ENCODE measurements at regions not wholly inside any gene's neighbourhood (a gene's known extent, or its start where the extent isn't known, plus 50 kb on each side); places are given as distances from the start of the nearest gene placed in this dataset.
"Not testable (repeated sequence)": the region's sequence is repeated elsewhere in the genome, so short reads cannot be mapped to it uniquely, and the experiment has no call there.

DNA sequence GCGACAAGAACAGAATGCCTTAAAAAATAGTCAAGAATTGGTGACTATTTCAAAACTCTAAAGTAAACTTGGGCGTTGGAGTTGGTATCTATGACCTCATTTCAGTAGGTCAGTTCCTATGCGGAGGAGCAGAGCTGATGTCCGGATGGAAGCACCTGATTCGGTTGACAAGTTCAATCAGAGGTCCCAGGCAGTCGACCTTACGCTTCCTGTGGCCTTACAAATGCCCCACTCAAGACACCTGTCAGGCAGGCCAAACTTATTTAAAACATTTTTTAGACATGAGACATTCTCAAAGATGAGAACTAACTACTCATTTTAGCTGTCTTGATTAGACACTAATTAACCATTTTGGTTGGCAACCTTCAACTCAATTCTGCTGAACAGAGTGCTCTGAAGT, 137.7 kb upstream of the ADAMTS3 start:
- TF ChIP-seq EZH2phosphoT487 (IDR thresholded peaks at IDR 0.05; ENCODE audit: borderline replicate concordance, low read length) = no peak
- TF ChIP-seq, protein P1, sequence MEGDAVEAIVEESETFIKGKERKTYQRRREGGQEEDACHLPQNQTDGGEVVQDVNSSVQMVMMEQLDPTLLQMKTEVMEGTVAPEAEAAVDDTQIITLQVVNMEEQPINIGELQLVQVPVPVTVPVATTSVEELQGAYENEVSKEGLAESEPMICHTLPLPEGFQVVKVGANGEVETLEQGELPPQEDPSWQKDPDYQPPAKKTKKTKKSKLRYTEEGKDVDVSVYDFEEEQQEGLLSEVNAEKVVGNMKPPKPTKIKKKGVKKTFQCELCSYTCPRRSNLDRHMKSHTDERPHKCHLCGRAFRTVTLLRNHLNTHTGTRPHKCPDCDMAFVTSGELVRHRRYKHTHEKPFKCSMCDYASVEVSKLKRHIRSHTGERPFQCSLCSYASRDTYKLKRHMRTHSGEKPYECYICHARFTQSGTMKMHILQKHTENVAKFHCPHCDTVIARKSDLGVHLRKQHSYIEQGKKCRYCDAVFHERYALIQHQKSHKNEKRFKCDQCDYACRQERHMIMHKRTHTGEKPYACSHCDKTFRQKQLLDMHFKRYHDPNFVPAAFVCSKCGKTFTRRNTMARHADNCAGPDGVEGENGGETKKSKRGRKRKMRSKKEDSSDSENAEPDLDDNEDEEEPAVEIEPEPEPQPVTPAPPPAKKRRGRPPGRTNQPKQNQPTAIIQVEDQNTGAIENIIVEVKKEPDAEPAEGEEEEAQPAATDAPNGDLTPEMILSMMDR (IDR thresholded peaks at IDR 0.05; ENCODE audit: low read depth, low read length, poor library complexity, severe bottlenecking) = no peak
- Histone ChIP-seq H3K4me1 (ENCODE audit: control insufficient read depth, low read length) (no peaks in the 10 kb centered on the region), H3F3A (ENCODE audit: control insufficient read depth, insufficient read depth) (no peaks in the 10 kb centered on the region), H3K36me3 (ENCODE audit: control insufficient read depth, low read length) (no peaks in the 10 kb centered on the region), H3K4me3 (ENCODE audit: low read length) (no peak overlapping the region), H3K27ac (ENCODE audit: low read depth, low read length) (no peak overlapping the region), H3K9me2 (replicated peaks; ENCODE audit: control insufficient read depth, low read length) (no peaks in the 10 kb centered on the region), H3K4me2 (ENCODE audit: low read length) (no peak overlapping the region), H3K27me3 (ENCODE audit: control insufficient read depth, low read length) (no peaks in the 10 kb centered on the region), H3K9me3 (ENCODE audit: control insufficient read depth, insufficient read depth, low read length) (no peaks in the 10 kb centered on the region), H4K20me1 (ENCODE audit: control insufficient read depth, insufficient read depth, low read depth, low read length) (no peaks in the 10 kb centered on the region), H3K79me2 (ENCODE audit: control insufficient read depth, low read length) (no peaks in the 10 kb centered on the region)

DNA sequence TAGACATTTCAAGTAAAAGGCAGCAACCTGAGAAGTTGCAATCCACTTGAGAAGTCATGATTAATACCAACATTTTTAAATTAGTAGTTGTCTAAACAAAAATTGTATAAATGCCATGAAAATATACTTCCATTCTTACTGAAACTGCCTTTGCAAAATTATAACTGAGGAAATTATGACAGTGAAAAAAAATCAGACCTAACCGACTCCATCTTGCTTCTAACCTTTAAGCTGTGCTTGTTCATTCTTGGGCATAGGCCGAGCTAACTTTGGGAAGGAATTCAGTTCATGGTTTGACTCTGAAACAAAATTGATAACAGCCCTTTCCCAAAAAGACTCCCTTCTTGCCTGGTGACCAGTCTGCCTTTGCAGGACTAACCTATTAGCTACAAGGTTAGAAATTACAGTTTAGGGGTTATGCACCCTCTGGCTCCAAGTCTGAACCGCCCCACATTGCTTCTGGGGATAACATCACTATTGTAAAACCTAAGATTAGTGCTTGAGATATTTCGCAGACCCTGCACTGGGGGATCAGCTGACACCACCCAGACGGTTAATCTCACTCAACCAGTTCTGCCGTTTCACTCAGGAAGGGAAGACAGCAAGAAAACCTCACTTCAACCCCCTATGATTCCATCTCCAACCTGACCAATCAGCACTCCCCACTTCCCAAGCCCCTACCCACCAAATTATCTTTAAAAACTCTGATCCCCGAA, 136.1 kb upstream of the ADAMTS3 start:
- H3K9me2 ChIP-seq (replicated peaks; ENCODE audit: control insufficient read depth, low read length); H3K27ac ChIP-seq (ENCODE audit: low read depth, low read length); H3K4me3 ChIP-seq (ENCODE audit: low read length); H3K27me3 ChIP-seq (ENCODE audit: control insufficient read depth, low read length); H3K36me3 ChIP-seq (ENCODE audit: control insufficient read depth, low read length); H3K4me2 ChIP-seq (ENCODE audit: low read length); H3K79me2 ChIP-seq (ENCODE audit: control insufficient read depth, low read length); H4K20me1 ChIP-seq (ENCODE audit: control insufficient read depth, insufficient read depth, low read depth, low read length); H3K4me1 ChIP-seq (ENCODE audit: control insufficient read depth, low read length); H3F3A ChIP-seq (ENCODE audit: control insufficient read depth, insufficient read depth); H3K9me3 ChIP-seq (ENCODE audit: control insufficient read depth, insufficient read depth, low read length): not testable (repeated sequence)

DNA sequence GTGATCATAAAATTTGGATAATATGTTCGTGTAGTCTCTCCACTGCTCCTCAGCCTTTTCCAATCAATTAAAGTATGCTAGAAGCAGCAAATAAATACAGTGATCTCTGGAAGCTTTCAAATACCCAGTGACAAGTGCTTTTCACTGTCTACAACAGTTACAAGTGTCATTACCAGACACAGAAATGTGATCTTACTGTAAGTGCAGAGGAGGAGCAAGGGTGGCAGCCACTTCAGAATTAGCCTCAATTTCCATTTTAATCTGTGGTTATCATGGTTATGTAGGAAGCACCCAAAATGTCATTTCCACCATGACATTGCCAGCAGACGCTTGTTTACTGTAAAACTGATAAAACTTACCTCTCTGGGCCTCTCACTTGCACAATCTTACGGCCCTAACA, 133.9 kb upstream of the ADAMTS3 start:
- TF ChIP-seq EZH2phosphoT487 (IDR thresholded peaks at IDR 0.05; ENCODE audit: borderline replicate concordance, low read length) = no peak
- TF ChIP-seq, protein P1 (IDR thresholded peaks at IDR 0.05; ENCODE audit: low read depth, low read length, poor library complexity, severe bottlenecking) = no peak
- Histone ChIP-seq H3K4me3 (ENCODE audit: low read length) (no peak overlapping the region), H3K4me2 (ENCODE audit: low read length) (no peak overlapping the region), H3K79me2 (ENCODE audit: control insufficient read depth, low read length) (no peaks in the 10 kb centered on the region), H4K20me1 (ENCODE audit: control insufficient read depth, insufficient read depth, low read depth, low read length) (no peaks in the 10 kb centered on the region), H3K9me3 (ENCODE audit: control insufficient read depth, insufficient read depth, low read length) (no peaks in the 10 kb centered on the region), H3K27ac (ENCODE audit: low read depth, low read length) (no peak overlapping the region), H3K4me1 (ENCODE audit: control insufficient read depth, low read length) (no peaks in the 10 kb centered on the region), H3K36me3 (ENCODE audit: control insufficient read depth, low read length) (no peaks in the 10 kb centered on the region), H3K27me3 (ENCODE audit: control insufficient read depth, low read length) (no peaks in the 10 kb centered on the region), H3F3A (ENCODE audit: control insufficient read depth, insufficient read depth) (no peaks in the 10 kb centered on the region), H3K9me2 (replicated peaks; ENCODE audit: control insufficient read depth, low read length) (no peaks in the 10 kb centered on the region)

DNA sequence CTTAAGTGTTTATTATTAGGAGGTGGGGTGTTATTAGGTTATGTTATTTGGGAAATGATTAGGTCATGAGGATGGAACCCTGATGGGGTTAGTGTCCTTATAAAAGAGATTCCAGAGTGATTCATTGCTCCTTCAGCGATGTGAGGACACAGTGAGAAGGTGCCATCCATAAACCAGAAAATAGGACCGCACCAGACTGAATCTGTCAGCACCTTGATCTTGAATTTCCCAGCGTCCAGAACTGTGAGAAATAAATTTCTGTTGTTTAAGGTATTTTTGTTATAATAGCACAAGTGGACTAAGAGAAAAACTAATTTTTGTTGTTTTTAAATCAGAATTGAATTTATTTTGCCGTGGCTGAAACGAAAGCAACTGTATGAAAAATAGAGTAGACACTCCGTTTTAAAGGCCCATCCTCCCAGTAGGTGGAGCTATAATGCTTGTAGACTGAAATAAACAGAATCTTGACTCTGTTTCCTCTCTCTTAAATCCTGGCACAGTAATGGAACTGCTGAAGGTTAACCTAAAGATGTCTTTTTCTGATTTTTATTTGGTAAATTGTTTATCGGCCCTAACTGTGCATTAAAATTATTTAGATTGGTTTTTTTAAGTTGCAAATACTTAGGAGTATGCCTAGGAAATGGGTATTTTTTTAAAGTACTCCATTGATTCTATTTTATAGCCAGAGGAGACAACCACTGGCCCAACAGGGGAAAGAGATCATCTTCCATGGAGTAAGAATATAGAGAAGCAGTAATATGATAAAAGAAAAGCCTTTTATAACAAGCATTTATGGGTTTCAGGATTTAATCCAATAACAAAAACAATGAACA, 133.2 kb upstream of the ADAMTS3 start:
- H3K79me2 ChIP-seq (ENCODE audit: control insufficient read depth, low read length) = no peaks in the 10 kb centered on the region
- TF ChIP-seq EZH2phosphoT487 (IDR thresholded peaks at IDR 0.05; ENCODE audit: borderline replicate concordance, low read length) = no peak
- TF ChIP-seq, protein P1 (IDR thresholded peaks at IDR 0.05; ENCODE audit: low read depth, low read length, poor library complexity, severe bottlenecking) = peak; percentile 73

More for the DNA sequence above, 133.2 kb upstream of the ADAMTS3 start:
- no peaks in the 10 kb centered on the region for H3K36me3 ChIP-seq (ENCODE audit: control insufficient read depth, low read length)
- H3K27me3 ChIP-seq (ENCODE audit: control insufficient read depth, low read length) = no peaks in the 10 kb centered on the region
- H3K4me1 ChIP-seq (ENCODE audit: control insufficient read depth, low read length) = no peaks in the 10 kb centered on the region
- H3F3A ChIP-seq (ENCODE audit: control insufficient read depth, insufficient read depth) = no peaks in the 10 kb centered on the region
- no peaks in the 10 kb centered on the region for H3K9me3 ChIP-seq (ENCODE audit: control insufficient read depth, insufficient read depth, low read length)
- H3K9me2 ChIP-seq (replicated peaks; ENCODE audit: control insufficient read depth, low read length) = no peaks in the 10 kb centered on the region
- H4K20me1 ChIP-seq (ENCODE audit: control insufficient read depth, insufficient read depth, low read depth, low read length) = no peaks in the 10 kb centered on the region
- H3K4me3 ChIP-seq (ENCODE audit: low read length) = peak overlapping the region; percentile 31; the same call in 1 of the 2 replicates
- peak overlapping the region; percentile 34 for H3K4me2 ChIP-seq (ENCODE audit: low read length)
- no peak overlapping the region for H3K27ac ChIP-seq (ENCODE audit: low read depth, low read length)
